ENCODE measurements at regions not wholly inside any gene's neighbourhood (a gene's known extent, or its start where the extent isn't known, plus 50 kb on each side); places are given as distances from the start of the nearest gene placed in this dataset.

GRCh38 chr15:101590785-101591184, 61.4 kb downstream of the TM2D3 start:
- H3K9ac ChIP-seq (ENCODE audit: low read length in 2 of 2): no peak overlapping the region
- no peaks in the 10 kb centered on the region for H3K27me3 ChIP-seq (ENCODE audit: control insufficient read depth in 1 of 2, insufficient read depth in 2 of 2, low read length in 2 of 2)
- no peaks in the 10 kb centered on the region for H3K9me3 ChIP-seq (ENCODE audit: control insufficient read depth in 2 of 2, low read length in 2 of 2)
- no peaks in the 10 kb centered on the region for H3K4me1 ChIP-seq (ENCODE audit: control insufficient read depth, insufficient read depth, low read length)
- no peak overlapping the region for H3K4me3 ChIP-seq (ENCODE audit: low read length in 2 of 2)
- H3K36me3 ChIP-seq (ENCODE audit: control insufficient read depth in 2 of 2, insufficient read depth in 2 of 2, low read length in 2 of 2): no peaks in the 10 kb centered on the region
- H3K27ac ChIP-seq (ENCODE audit: low read length): no peak overlapping the region

DNA sequence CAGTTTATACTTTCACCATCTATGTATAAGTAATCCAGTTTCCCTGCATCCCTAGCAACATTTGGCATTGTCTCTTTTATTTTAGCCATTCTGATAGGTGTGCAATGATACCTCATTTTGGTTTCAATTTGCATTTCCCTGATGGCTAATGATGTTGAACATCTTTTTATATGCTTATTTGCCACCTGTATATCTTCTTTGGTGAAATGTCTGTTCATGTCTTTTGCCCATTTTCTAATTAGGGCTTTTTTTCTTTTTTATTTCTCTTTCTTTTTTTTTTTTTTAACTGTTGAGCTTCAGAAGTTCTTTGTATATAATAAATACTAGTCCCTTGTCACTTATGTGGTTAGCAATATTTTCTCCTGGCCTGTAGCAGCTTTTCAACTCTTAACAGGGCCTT, 68.9 kb downstream of the TM2D3 start:
- Histone ChIP-seq H3K9me3 (ENCODE audit: control insufficient read depth in 2 of 2, low read length in 2 of 2) (no peaks in the 10 kb centered on the region), H3K27me3 (ENCODE audit: control insufficient read depth in 1 of 2, insufficient read depth in 2 of 2, low read length in 2 of 2) (no peaks in the 10 kb centered on the region), H3K9ac (ENCODE audit: low read length in 2 of 2) (no peak overlapping the region), H3K36me3 (ENCODE audit: control insufficient read depth in 2 of 2, insufficient read depth in 2 of 2, low read length in 2 of 2) (no peaks in the 10 kb centered on the region), H3K4me1 (ENCODE audit: control insufficient read depth, insufficient read depth, low read length) (peaks cover 5% of the 10 kb centered on the region), H3K4me3 (ENCODE audit: low read length in 2 of 2) (no peak overlapping the region), H3K27ac (ENCODE audit: low read length) (no peak overlapping the region)

DNA sequence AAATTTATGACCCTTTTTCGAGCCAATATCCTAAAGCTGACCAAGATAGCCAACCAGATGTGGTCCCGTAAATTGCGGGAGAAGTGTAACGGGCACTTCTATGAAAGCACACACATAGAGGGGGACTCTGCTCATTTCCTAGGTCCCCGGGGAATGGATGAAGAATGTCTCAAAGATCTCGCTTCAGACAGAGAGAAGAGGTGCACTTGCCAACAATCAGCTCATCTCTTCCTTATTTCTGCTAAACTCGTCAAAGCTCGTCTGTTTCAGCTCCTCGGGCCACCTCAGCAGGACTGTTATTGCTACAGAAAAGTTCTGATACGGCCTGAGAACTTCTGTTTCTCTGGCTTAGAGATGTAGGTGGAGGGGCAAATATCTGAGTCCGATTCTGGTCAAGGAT, 71.8 kb downstream of the TM2D3 start:
- no peaks in the 10 kb centered on the region for H3K27me3 ChIP-seq (ENCODE audit: control insufficient read depth in 1 of 2, insufficient read depth in 2 of 2, low read length in 2 of 2)
- no peak overlapping the region for H3K4me3 ChIP-seq (ENCODE audit: low read length in 2 of 2)
- no peak overlapping the region for H3K9ac ChIP-seq (ENCODE audit: low read length in 2 of 2)
- H3K27ac ChIP-seq (ENCODE audit: low read length): no peak overlapping the region
- H3K9me3 ChIP-seq (ENCODE audit: control insufficient read depth in 2 of 2, low read length in 2 of 2): no peaks in the 10 kb centered on the region
- peaks cover 5% of the 10 kb centered on the region for H3K4me1 ChIP-seq (ENCODE audit: control insufficient read depth, insufficient read depth, low read length)
- H3K36me3 ChIP-seq (ENCODE audit: control insufficient read depth in 2 of 2, insufficient read depth in 2 of 2, low read length in 2 of 2): no peaks in the 10 kb centered on the region

DNA sequence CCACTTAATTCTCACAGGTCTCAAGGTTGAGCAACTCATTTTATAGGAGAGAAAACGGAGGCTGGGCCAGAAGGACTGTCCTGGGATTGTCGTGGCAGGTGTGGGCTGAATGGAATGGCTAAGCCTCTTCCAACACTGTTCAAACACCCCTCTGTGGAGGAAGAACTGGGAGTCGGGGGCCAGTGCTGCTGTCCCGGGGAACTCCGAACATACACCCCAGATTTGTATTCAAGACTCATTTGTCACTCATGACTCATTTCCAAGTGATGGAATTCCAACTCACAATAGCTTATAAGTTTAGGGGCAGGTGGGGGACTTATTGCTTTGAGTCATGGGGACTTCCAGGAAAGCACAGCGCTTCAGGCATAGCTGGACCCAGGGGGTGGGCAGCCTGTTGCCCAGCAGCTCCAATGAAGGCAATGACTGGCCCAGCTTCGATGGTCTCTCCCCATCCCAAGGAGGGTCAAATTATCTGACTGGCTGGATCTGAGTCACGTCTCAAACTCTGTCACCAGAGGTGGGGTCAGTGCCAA, 72.5 kb downstream of the TM2D3 start:
- Histone ChIP-seq H3K4me3 (ENCODE audit: low read length in 2 of 2) (no peak overlapping the region), H3K27me3 (ENCODE audit: control insufficient read depth in 1 of 2, insufficient read depth in 2 of 2, low read length in 2 of 2) (no peaks in the 10 kb centered on the region), H3K9me3 (ENCODE audit: control insufficient read depth in 2 of 2, low read length in 2 of 2) (no peaks in the 10 kb centered on the region), H3K9ac (ENCODE audit: low read length in 2 of 2) (no peak overlapping the region), H3K4me1 (ENCODE audit: control insufficient read depth, insufficient read depth, low read length) (peaks cover 5% of the 10 kb centered on the region), H3K36me3 (ENCODE audit: control insufficient read depth in 2 of 2, insufficient read depth in 2 of 2, low read length in 2 of 2) (no peaks in the 10 kb centered on the region), H3K27ac (ENCODE audit: low read length) (no peak overlapping the region)

DNA sequence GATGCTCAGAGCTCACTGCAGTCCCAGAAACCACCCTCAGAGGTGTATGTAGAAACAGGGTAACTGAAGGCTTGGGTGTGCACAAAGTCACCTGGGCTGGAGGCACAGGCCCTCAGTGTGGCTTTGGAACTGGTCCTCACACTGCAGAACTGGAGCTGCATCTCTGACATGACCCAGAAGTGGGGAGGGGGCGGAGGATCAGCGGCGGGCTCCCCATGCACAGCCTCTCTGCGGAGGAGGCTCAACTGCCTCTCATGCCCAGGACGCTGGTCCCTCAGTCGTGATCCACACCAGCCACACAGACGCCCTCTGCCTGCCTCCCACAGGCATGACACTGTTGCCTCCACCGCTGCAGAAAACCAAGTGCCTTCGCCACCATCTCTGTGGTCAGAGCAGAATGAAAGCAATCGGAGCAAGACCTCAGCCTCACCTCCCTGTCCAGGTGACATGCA, 73.7 kb downstream of the TM2D3 start:
- peaks cover 5% of the 10 kb centered on the region for H3K4me1 ChIP-seq (ENCODE audit: control insufficient read depth, insufficient read depth, low read length)
- no peaks in the 10 kb centered on the region for H3K27me3 ChIP-seq (ENCODE audit: control insufficient read depth in 1 of 2, insufficient read depth in 2 of 2, low read length in 2 of 2)
- H3K9me3 ChIP-seq (ENCODE audit: control insufficient read depth in 2 of 2, low read length in 2 of 2): no peaks in the 10 kb centered on the region
- H3K9ac ChIP-seq (ENCODE audit: low read length in 2 of 2): no peak overlapping the region
- no peak overlapping the region for H3K4me3 ChIP-seq (ENCODE audit: low read length in 2 of 2)
- H3K27ac ChIP-seq (ENCODE audit: low read length): no peak overlapping the region
- H3K36me3 ChIP-seq (ENCODE audit: control insufficient read depth in 2 of 2, insufficient read depth in 2 of 2, low read length in 2 of 2): no peaks in the 10 kb centered on the region

- Histone ChIP-seq H3K4me1 (ENCODE audit: control insufficient read depth, insufficient read depth, low read length) (peaks cover 2% of the 10 kb centered on the region), H3K27me3 (ENCODE audit: control insufficient read depth in 1 of 2, insufficient read depth in 2 of 2, low read length in 2 of 2) (no peaks in the 10 kb centered on the region), H3K9me3 (ENCODE audit: control insufficient read depth in 2 of 2, low read length in 2 of 2) (no peaks in the 10 kb centered on the region), H3K9ac (ENCODE audit: low read length in 2 of 2) (no peak overlapping the region), H3K27ac (ENCODE audit: low read length) (no peak overlapping the region), H3K4me3 (ENCODE audit: low read length in 2 of 2) (no peak overlapping the region), H3K36me3 (ENCODE audit: control insufficient read depth in 2 of 2, insufficient read depth in 2 of 2, low read length in 2 of 2) (no peaks in the 10 kb centered on the region)
These were observed 78.2 kb downstream of the TM2D3 start for GRCh38 chr15:101573951-101574350.

- Histone ChIP-seq H3K4me1 (ENCODE audit: control insufficient read depth, insufficient read depth, low read length) (no peaks in the 10 kb centered on the region), H3K36me3 (ENCODE audit: control insufficient read depth in 2 of 2, insufficient read depth in 2 of 2, low read length in 2 of 2) (no peaks in the 10 kb centered on the region), H3K27me3 (ENCODE audit: control insufficient read depth in 1 of 2, insufficient read depth in 2 of 2, low read length in 2 of 2) (no peaks in the 10 kb centered on the region), H3K27ac (ENCODE audit: low read length) (no peak overlapping the region), H3K9me3 (ENCODE audit: control insufficient read depth in 2 of 2, low read length in 2 of 2) (no peaks in the 10 kb centered on the region), H3K9ac (ENCODE audit: low read length in 2 of 2) (no peak overlapping the region), H3K4me3 (ENCODE audit: low read length in 2 of 2) (no peak overlapping the region)
These were observed 80.7 kb upstream of the PCSK6 start for GRCh38 chr15:101570241-101570640.

GRCh38 chr15:101568821-101569555, 79.5 kb upstream of the PCSK6 start:
- no peaks in the 10 kb centered on the region for H3K27me3 ChIP-seq (ENCODE audit: control insufficient read depth in 1 of 2, insufficient read depth in 2 of 2, low read length in 2 of 2)

GRCh38 chr15:101568309-101568708, 78.8 kb upstream of the PCSK6 start:
- H3K4me3 ChIP-seq (ENCODE audit: low read length in 2 of 2): no peak overlapping the region
- H3K9me3 ChIP-seq (ENCODE audit: control insufficient read depth in 2 of 2, low read length in 2 of 2): no peaks in the 10 kb centered on the region
- no peak overlapping the region for H3K27ac ChIP-seq (ENCODE audit: low read length)
- H3K4me1 ChIP-seq (ENCODE audit: control insufficient read depth, insufficient read depth, low read length): no peaks in the 10 kb centered on the region
- no peak overlapping the region for H3K9ac ChIP-seq (ENCODE audit: low read length in 2 of 2)
- no peaks in the 10 kb centered on the region for H3K36me3 ChIP-seq (ENCODE audit: control insufficient read depth in 2 of 2, insufficient read depth in 2 of 2, low read length in 2 of 2)
- H3K27me3 ChIP-seq (ENCODE audit: control insufficient read depth in 1 of 2, insufficient read depth in 2 of 2, low read length in 2 of 2): peaks cover 0 to 2% of the 10 kb centered on the region in 2 donors

More at GRCh38 chr15:101568821-101569555, 79.5 kb upstream of the PCSK6 start:
- no peaks in the 10 kb centered on the region for H3K4me1 ChIP-seq (ENCODE audit: control insufficient read depth, insufficient read depth, low read length)
- no peaks in the 10 kb centered on the region for H3K36me3 ChIP-seq (ENCODE audit: control insufficient read depth in 2 of 2, insufficient read depth in 2 of 2, low read length in 2 of 2)
- no peak overlapping the region for H3K9ac ChIP-seq (ENCODE audit: low read length in 2 of 2)
- H3K9me3 ChIP-seq (ENCODE audit: control insufficient read depth in 2 of 2, low read length in 2 of 2): no peaks in the 10 kb centered on the region
- no peak overlapping the region for H3K27ac ChIP-seq (ENCODE audit: low read length)
- H3K4me3 ChIP-seq (ENCODE audit: low read length in 2 of 2): no peak overlapping the region

GRCh38 chr15:101566748-101567488, 77.4 kb upstream of the PCSK6 start:
- Histone ChIP-seq H3K9ac (ENCODE audit: low read length in 2 of 2) (no peak overlapping the region), H3K9me3 (ENCODE audit: control insufficient read depth in 2 of 2, low read length in 2 of 2) (no peaks in the 10 kb centered on the region), H3K27ac (ENCODE audit: low read length) (no peak overlapping the region), H3K4me1 (ENCODE audit: control insufficient read depth, insufficient read depth, low read length) (no peaks in the 10 kb centered on the region), H3K27me3 (ENCODE audit: control insufficient read depth in 1 of 2, insufficient read depth in 2 of 2, low read length in 2 of 2) (peaks cover 0 to 2% of the 10 kb centered on the region in 2 donors), H3K4me3 (ENCODE audit: low read length in 2 of 2) (no peak overlapping the region), H3K36me3 (ENCODE audit: control insufficient read depth in 2 of 2, insufficient read depth in 2 of 2, low read length in 2 of 2) (no peaks in the 10 kb centered on the region)

DNA sequence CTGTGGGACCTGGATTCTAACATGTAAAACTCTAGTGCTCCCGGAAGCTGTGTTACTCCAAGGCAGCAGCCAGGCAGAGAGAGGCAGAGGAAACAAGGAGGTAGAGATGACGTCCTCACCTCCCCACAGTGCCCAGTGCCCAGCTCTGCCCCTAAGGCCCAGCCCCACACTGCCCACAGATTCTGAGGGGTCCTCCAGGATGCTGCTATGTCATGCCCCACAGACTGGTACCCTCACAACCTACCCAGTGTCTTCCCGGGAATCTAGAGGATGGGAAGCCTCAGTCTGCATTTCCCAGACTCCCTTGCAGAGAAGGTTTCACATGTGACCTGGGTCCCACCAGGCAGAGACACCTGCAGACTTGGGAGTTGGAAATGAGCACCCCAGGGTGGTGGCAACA, 75.9 kb upstream of the PCSK6 start:
- Histone ChIP-seq H3K9ac (ENCODE audit: low read length in 2 of 2) (no peak overlapping the region), H3K9me3 (ENCODE audit: control insufficient read depth in 2 of 2, low read length in 2 of 2) (no peaks in the 10 kb centered on the region), H3K4me1 (ENCODE audit: control insufficient read depth, insufficient read depth, low read length) (no peaks in the 10 kb centered on the region), H3K27me3 (ENCODE audit: control insufficient read depth in 1 of 2, insufficient read depth in 2 of 2, low read length in 2 of 2) (peaks cover 0 to 2% of the 10 kb centered on the region in 2 donors), H3K4me3 (ENCODE audit: low read length in 2 of 2) (no peak overlapping the region), H3K36me3 (ENCODE audit: control insufficient read depth in 2 of 2, insufficient read depth in 2 of 2, low read length in 2 of 2) (no peaks in the 10 kb centered on the region), H3K27ac (ENCODE audit: low read length) (no peak overlapping the region)
